Fibroblast of skin of right quadriceps (primary cell): ENCODE measurements at regions not wholly inside any gene's neighbourhood (a gene's known extent, or its start where the extent isn't known, plus 50 kb on each side); places are given as distances from the start of the nearest gene placed in this dataset.

ENCODE experiments used
- DNase-seq: peaks from one replicate; pipeline ENCODE4 v3.0.0-alpha.2; 2013

- no peak for DNase-seq
Observed at GRCh38 chr11:28713850-28714249, 605.7 kb downstream of the METTL15 start.

GRCh38 chr11:28708075-28708474 lies 599.9 kb downstream of the METTL15 start:
- no peak for DNase-seq

- DNase-seq = no peak
Observed at GRCh38 chr11:28704801-28705200, 596.6 kb downstream of the METTL15 start.

- no peak for DNase-seq
Observed at GRCh38 chr11:28703371-28703770, 595.2 kb downstream of the METTL15 start.

- DNase-seq = no peak
Observed at GRCh38 chr11:28702871-28703270, 594.7 kb downstream of the METTL15 start.

- DNase-seq = no peak
Observed at GRCh38 chr11:28702450-28702790, 594.2 kb downstream of the METTL15 start.

- DNase-seq = no peak
Observed at GRCh38 chr11:28701760-28702449, 593.7 kb downstream of the METTL15 start.

- DNase-seq = no peak
Observed at GRCh38 chr11:28699701-28700100, 591.5 kb downstream of the METTL15 start.

GRCh38 chr11:28697920-28698827 lies 590.0 kb downstream of the METTL15 start:
- DNase-seq = peak; percentile 57

GRCh38 chr11:28696591-28696990 lies 588.4 kb downstream of the METTL15 start:
- no peak for DNase-seq

- peak; percentile 55 for DNase-seq
Observed at GRCh38 chr11:28690746-28691145, 582.6 kb downstream of the METTL15 start.

GRCh38 chr11:28684011-28684586 lies 575.9 kb downstream of the METTL15 start:
- no peak for DNase-seq

- peak; percentile 67 for DNase-seq
Observed at GRCh38 chr11:28679795-28680468, 571.7 kb downstream of the METTL15 start.

GRCh38 chr11:28677721-28678120 lies 569.5 kb downstream of the METTL15 start:
- DNase-seq = no peak

GRCh38 chr11:28675183-28675582 lies 567.0 kb downstream of the METTL15 start:
- peak; percentile 29 for DNase-seq

GRCh38 chr11:28674433-28675103 lies 566.4 kb downstream of the METTL15 start:
- DNase-seq = peak; percentile 96

GRCh38 chr11:28673691-28674432 lies 565.7 kb downstream of the METTL15 start:
- peak; percentile 77 for DNase-seq

GRCh38 chr11:28671274-28671673 lies 563.1 kb downstream of the METTL15 start:
- DNase-seq = no peak

GRCh38 chr11:28666632-28667031 lies 558.4 kb downstream of the METTL15 start:
- DNase-seq = peak; percentile 92

GRCh38 chr11:28659716-28660348 lies 551.6 kb downstream of the METTL15 start:
- peak; percentile 24 for DNase-seq

GRCh38 chr11:28657378-28658030 lies 549.3 kb downstream of the METTL15 start:
- DNase-seq = peak; percentile 36
